DMS53 (cell line): ENCODE measurements at regions not wholly inside any gene's neighbourhood (a gene's known extent, or its start where the extent isn't known, plus 50 kb on each side); places are given as distances from the start of the nearest gene placed in this dataset.
"Not testable (repeated sequence)": the region's sequence is repeated elsewhere in the genome, so short reads cannot be mapped to it uniquely, and the experiment has no call there.

Experiments
- DNase-seq: peaks from one replicate; lab custom pipeline; 2025; lab: John Stamatoyannopoulos, UW

GRCh38 chr5:85545129-85545528 is 1072.6 kb upstream of the COX7C start:
- no peak for DNase-seq

GRCh38 chr5:85549229-85549628 is 1068.5 kb upstream of the COX7C start:
- DNase-seq: no peak

- DNase-seq: no peak
These were observed 1067.7 kb upstream of the COX7C start for GRCh38 chr5:85549836-85550599.

- DNase-seq: no peak
These were observed 1061.3 kb upstream of the COX7C start for GRCh38 chr5:85556464-85556863.

GRCh38 chr5:85576666-85577065 is 1041.1 kb upstream of the COX7C start:
- no peak for DNase-seq

- DNase-seq: peak; percentile 83
These were observed 1029.9 kb upstream of the COX7C start for GRCh38 chr5:85587806-85588205.

- not testable (repeated sequence) for DNase-seq
These were observed 1029.5 kb upstream of the COX7C start for GRCh38 chr5:85588268-85588667.

GRCh38 chr5:85590764-85591163 is 1027.0 kb upstream of the COX7C start:
- no peak for DNase-seq

GRCh38 chr5:85591311-85591710 is 1026.4 kb upstream of the COX7C start:
- no peak for DNase-seq

- no peak for DNase-seq
These were observed 1014.9 kb upstream of the COX7C start for GRCh38 chr5:85602843-85603242.

- no peak for DNase-seq
These were observed 1013.4 kb upstream of the COX7C start for GRCh38 chr5:85604378-85604777.

GRCh38 chr5:85604786-85605185 is 1013.0 kb upstream of the COX7C start:
- DNase-seq: no peak

- no peak for DNase-seq
These were observed 1012.4 kb upstream of the COX7C start for GRCh38 chr5:85605381-85605780.

GRCh38 chr5:85614489-85614888 is 1003.3 kb upstream of the COX7C start:
- peak; percentile 34 for DNase-seq

- no peak for DNase-seq
These were observed 996.1 kb upstream of the COX7C start for GRCh38 chr5:85621668-85622067.

GRCh38 chr5:85628153-85628552 is 989.6 kb upstream of the COX7C start:
- DNase-seq: no peak

- DNase-seq: peak; percentile 79
These were observed 979.1 kb upstream of the COX7C start for GRCh38 chr5:85638495-85639125.

GRCh38 chr5:85646036-85646435 is 971.7 kb upstream of the COX7C start:
- DNase-seq: no peak

- no peak for DNase-seq
These were observed 971.1 kb upstream of the COX7C start for GRCh38 chr5:85646641-85647040.

GRCh38 chr5:85647349-85648127 is 970.2 kb upstream of the COX7C start:
- no peak for DNase-seq

- no peak for DNase-seq
These were observed 969.2 kb upstream of the COX7C start for GRCh38 chr5:85648495-85648894.

- DNase-seq: no peak
These were observed 966.0 kb upstream of the COX7C start for GRCh38 chr5:85651731-85652130.

- DNase-seq: not testable (repeated sequence)
These were observed 963.6 kb upstream of the COX7C start for GRCh38 chr5:85654144-85654543.
